MM.1S (cell line): ENCODE measurements at regions not wholly inside any gene's neighbourhood (a gene's known extent, or its start where the extent isn't known, plus 50 kb on each side); places are given as distances from the start of the nearest gene placed in this dataset.

ENCODE experiments used
- EZH2 ChIP-seq: fragments of 300-600 bp; sonication (generic); optimal IDR thresholded peaks from 2 replicates; pipeline ENCODE3; 2017; ENCODE audit warnings: low read depth, mild to moderate bottlenecking, antibody characterized with exemption, low read length, mixed read lengths
- EZH2phosphoT487 ChIP-seq: fragments of 300-600 bp; sonication (generic); IDR thresholded peaks from 2 replicates; pipeline ENCODE4 v1.6.1; 2018; ENCODE audit warnings: antibody characterized with exemption, low read length
- TF ChIP-seq, protein P1 (sequence below): fragments of 300-600 bp; sonication (generic); IDR thresholded peaks from 2 replicates; pipeline ENCODE4 v1.5.1; 2016; ENCODE audit warnings: antibody characterized with exemption, low read length, mixed read lengths

DNA sequence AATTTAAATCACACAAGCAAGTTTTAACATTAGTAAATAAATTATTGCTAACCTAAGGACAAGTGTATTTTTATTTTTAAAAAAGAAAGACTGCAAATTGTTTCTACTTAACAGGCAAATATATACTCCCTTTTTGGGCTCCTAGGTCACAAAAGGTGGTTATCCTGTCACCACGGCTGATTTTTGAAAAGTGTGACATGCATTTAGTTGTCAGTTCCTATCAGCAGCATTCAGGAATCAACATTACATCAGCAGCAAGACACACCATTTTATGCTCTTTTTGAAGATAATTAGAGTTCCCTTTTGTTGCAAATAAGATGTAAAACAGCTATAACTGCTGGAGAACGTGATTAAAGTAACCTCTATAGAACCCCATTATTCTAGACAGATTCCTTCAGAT lies 357.5 kb upstream of the TMCO5A start:
- TF ChIP-seq EZH2 (no peak), EZH2phosphoT487 (no peak)
- TF ChIP-seq, protein P1, sequence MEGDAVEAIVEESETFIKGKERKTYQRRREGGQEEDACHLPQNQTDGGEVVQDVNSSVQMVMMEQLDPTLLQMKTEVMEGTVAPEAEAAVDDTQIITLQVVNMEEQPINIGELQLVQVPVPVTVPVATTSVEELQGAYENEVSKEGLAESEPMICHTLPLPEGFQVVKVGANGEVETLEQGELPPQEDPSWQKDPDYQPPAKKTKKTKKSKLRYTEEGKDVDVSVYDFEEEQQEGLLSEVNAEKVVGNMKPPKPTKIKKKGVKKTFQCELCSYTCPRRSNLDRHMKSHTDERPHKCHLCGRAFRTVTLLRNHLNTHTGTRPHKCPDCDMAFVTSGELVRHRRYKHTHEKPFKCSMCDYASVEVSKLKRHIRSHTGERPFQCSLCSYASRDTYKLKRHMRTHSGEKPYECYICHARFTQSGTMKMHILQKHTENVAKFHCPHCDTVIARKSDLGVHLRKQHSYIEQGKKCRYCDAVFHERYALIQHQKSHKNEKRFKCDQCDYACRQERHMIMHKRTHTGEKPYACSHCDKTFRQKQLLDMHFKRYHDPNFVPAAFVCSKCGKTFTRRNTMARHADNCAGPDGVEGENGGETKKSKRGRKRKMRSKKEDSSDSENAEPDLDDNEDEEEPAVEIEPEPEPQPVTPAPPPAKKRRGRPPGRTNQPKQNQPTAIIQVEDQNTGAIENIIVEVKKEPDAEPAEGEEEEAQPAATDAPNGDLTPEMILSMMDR, result no peak
